ENCODE measurements at regions not wholly inside any gene's neighbourhood (a gene's known extent, or its start where the extent isn't known, plus 50 kb on each side); places are given as distances from the start of the nearest gene placed in this dataset.
A peak's percentile ranks its signal among the peaks of the same experiment; 100 is the strongest.

DNA sequence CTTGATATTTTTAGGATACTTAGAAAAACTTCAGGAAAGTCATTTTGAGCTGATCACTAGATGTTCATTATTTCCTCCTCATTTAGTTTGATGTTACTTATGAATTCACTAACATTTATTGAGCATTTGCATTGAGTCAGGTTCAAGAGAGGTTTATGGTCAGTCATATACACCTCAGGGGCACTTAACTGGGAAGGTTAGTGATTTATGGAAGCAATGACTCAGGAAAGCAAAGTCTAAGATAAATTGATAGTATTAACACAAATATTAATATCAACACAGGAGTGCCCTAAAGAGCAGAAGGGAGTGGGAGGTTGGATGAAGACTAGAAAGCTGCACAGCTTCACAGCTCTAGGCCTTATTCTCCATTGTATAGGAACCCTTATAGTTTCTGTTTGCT, 177.0 kb upstream of the TNFAIP3 start:
- no peak for DNase-seq (ENCODE audit: low spot score)

DNA sequence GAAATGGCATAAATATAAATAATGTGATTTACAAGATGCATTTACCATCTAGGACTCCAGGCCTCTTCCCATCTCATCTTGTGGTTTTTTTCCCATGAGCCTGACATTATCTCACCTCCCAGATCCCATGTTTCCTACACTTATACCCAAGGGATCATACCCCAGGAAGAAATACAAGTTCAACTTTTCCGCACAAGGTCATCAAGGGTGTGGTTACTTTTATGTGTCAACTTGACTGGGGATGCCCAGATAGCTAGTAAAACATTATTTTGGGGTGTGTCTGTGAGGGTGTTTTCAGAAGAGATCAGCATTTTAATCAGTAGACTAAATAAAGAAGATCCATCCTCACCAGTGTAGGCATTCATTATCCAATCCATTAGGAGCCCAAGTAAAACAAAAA, 176.3 kb upstream of the TNFAIP3 start:
- DNase-seq (ENCODE audit: low spot score), result no peak

DNA sequence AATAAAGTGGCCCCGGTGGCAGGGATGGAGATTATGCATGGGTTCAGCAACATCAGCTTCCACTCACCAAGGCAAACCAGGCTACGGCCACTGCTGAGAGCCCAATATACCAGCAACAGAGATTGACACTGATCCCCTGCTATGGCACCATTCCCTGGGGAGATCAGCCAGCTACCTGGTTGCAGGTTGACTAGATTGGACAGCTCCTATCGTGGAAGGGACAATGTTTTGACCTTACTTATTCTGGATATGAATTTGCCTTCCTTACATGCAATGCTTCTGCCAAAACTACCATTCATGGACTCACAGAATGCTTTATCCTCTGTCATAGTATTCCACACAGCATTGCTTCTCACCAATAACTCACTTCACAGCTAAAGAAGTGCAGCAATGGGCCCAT, 174.8 kb upstream of the TNFAIP3 start:
- no peak for DNase-seq (ENCODE audit: low spot score)

DNA sequence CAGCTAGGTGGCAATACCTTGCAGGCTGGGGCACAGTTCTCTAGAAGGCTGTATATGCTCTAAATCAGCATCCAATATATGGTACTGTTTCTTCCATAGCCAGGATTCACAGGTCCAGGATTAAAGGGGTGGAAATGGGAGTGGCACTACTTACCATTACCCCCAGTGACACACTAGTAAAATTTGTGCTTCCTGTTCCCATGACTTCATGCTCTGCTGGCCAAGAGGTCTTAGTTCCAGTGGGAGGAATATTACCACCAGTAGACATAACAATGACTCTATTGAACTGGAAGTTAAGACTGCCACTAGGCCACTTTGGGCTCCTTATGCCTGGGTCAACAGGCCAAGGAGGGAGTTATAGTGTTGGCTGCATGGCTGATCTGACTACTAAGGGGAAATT, 174.3 kb upstream of the TNFAIP3 start:
- DNase-seq (ENCODE audit: low spot score), result no peak

- DNase-seq (ENCODE audit: low spot score), result no peak
Observed at GRCh38 chr6:137693711-137694110, 173.3 kb upstream of the TNFAIP3 start.

GRCh38 chr6:137696765-137697164, 170.3 kb upstream of the TNFAIP3 start:
- no peak for DNase-seq (ENCODE audit: low spot score)

- DNase-seq (ENCODE audit: low spot score), result no peak
Observed at GRCh38 chr6:137697267-137697938, 169.7 kb upstream of the TNFAIP3 start.

- peak; percentile 82 for DNase-seq (ENCODE audit: low spot score)
Observed at GRCh38 chr6:137698636-137699030, 168.4 kb upstream of the TNFAIP3 start.

GRCh38 chr6:137699031-137699683, 167.9 kb upstream of the TNFAIP3 start:
- DNase-seq (ENCODE audit: low spot score), result peak; percentile 53

DNA sequence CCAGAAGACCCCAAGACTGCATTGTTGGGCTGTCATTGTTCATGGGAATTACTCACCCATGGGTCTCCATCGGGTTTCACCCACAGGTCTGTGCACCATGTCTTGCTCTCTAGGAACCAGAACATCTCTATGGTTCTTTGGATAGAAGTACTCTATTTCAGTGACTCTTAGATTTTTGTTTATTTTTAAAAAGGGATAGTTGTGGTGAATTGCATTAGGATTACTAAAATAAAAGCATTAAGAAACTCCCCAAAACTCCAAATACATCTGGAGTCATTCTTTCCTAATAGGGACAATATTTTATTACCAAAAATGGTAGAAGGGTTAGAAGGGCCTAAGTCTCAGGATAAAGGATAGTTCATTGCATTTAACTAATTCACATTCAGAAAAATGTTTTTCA, 166.9 kb upstream of the TNFAIP3 start:
- DNase-seq (ENCODE audit: low spot score), result no peak

- no peak for DNase-seq (ENCODE audit: low spot score)
Observed at GRCh38 chr6:137700751-137701477, 166.1 kb upstream of the TNFAIP3 start.

- no peak for DNase-seq (ENCODE audit: low spot score)
Observed at GRCh38 chr6:137701942-137702341, 165.1 kb upstream of the TNFAIP3 start.

DNA sequence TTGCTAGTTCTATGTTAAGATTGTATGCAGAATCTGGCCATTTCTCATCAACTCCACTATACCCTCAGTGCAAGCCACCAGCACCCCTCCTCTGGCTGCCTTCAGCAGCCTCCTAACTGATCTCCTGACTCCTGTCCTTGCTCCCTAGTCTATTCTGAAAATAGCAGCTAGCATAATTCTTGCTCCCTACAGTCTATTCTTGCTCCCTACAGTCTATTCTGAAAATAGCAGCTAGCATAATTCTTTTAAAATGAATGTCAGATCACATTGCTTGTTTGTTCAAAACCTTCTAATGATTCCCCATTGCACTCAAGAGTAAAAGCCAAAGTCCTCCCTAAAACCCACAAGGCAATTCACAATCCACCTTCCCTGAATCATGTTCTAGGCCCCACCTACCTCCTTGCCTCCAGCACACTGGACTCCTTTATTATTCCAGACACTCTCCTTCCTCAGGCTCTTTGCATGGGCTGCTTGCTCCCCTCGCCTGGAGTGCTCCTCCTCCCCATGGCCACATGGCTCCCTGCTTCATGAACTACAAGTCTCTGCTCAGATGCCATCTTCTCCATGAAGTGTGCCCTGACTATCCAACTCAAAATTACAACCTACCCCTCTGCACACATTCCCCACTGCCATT, 164.2 kb upstream of the TNFAIP3 start:
- no peak for DNase-seq (ENCODE audit: low spot score)

DNA sequence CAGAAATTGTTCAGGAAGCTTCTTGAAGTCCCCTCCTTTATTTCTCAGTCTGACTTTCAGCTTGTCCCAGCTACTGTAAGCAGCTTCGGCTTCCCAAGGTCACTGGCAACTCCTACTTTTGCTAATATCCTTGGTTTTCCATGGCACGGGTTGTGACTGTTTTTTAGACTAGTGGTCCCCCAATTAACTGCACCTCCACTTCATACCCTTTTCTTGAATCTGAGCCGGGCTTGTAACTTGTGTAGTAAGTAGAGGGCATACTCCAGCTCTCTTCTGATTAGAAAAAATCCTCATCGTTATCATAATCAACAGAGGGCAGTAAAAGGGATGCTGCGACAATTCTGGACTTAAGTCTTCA, 162.3 kb upstream of the TNFAIP3 start:
- no peak for DNase-seq (ENCODE audit: low spot score)

DNA sequence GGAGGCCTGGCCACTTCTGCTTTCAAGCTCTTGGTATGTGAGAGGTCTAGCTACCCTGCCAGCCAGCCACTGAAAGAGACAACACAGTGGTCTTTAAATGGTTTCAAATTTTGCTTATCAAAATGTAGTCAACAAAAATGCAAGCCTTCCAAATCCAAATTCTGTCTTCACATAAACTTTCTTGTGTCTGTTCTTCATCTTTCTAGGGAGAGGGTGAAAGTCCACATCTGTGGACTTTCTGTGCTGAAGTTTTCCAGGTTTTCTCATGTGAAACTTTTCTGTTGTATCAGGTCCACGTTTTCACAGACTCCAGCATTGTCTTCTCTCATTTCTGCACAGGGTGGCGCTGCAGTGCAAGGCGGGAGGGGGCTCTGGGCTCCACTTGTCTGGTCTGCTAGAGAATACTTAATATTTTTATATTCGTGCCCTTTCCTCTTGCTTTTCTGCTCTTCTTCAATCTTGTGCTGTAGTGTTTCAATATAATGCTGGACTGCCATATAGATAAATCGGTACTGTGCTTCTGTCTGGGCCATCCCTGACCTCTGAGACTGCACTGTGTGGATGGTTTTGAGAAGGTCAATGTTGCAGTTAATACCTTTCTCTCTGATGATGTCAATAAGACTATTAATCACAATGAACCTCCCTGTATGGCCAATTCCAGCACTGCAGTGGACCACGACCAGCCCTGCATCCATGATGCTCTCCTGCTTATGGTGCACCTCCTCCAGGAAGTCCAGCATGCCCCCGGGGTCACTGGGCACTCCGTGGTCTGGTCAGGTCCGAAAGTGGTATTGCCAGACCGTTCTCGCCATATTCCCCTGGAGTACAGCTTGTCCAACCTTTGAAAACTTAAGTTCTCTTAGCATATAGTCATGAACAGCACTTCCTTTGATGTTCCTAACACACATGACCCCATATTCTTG, 161.6 kb upstream of the TNFAIP3 start:
- DNase-seq (ENCODE audit: low spot score), result peak; percentile 36

DNA sequence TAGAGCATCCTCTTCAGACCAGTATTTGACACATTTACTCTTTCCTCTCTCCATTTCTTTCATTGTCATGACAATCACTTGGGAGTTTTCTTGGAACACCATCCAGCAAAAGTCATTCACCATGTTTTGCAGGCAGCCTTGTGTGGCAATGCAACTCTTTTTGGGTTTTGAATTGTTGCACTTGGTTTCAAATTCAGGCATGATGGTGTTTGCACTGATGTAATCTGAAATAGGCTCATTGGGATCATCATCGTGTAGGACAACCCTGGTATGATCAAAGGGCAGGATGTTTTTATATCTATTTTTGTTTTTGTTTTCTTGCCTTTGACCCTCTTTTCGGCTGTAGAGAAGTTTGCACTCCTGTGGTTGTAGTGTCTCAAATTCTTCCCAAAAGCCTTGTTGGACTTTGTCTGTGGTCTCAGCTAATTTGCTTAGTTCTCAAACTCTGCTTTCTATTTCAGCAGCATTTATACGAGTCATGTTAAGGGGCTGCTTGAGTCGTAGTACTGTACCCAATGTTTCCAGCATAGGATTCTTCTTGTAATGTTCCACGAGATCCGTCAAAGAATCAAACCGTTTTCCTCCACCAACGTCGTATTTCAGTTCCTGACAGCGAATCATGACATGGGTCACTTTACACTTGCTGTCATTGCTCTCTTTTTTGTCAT, 160.8 kb upstream of the TNFAIP3 start:
- DNase-seq (ENCODE audit: low spot score), result no peak

GRCh38 chr6:137707038-137707589, 159.9 kb upstream of the TNFAIP3 start:
- DNase-seq (ENCODE audit: low spot score), result no peak

DNA sequence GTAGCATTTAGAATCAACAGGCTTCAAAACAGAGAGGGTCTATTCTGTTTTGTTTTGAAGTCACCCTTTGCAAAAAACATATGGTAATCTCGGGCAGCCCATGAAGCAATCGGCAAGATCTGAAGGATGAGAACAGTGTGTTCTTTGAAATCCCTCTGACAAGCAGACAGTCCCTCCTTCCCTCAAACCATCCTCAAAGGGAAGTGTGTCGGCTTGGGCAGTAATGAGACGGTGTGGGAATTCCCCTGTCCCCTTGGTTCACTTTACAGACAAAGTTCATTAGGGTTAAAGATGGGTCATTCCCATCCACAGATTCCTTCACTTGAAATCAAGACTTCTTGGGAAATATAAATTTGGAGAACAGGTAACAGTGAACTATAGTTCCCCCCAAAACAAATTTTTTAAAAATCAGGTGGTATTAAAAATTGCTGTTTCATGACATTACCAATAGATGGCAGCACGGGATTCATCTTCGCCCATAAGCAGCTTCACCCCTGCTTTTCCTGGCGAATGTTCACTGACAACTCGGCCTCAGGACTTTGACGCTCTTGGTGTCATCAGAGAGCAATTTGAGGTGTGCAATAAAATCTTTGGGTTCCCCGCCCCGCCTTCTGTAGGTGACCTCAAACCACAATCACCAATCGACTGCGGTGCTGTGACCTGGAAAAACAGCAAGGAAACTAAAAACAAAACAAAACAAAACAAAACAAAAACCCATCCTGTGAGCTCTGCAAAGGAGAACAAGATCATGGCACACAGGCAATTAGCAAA, 159.3 kb upstream of the TNFAIP3 start:
- DNase-seq (ENCODE audit: low spot score), result peak; percentile 88

GRCh38 chr6:137708481-137708880, 158.6 kb upstream of the TNFAIP3 start:
- DNase-seq (ENCODE audit: low spot score), result no peak
